HG03108 (cell line): ENCODE measurements at regions not wholly inside any gene's neighbourhood (a gene's known extent, or its start where the extent isn't known, plus 50 kb on each side); places are given as distances from the start of the nearest gene placed in this dataset.

ENCODE experiments used
- ATAC-seq: cut with Tn5 transposase; IDR thresholded peaks from one replicate; pipeline ENCODE4 v1.9.1; 2021; ENCODE audit warnings: moderate library complexity; ENCODE audit not compliant: unreplicated experiment

DNA sequence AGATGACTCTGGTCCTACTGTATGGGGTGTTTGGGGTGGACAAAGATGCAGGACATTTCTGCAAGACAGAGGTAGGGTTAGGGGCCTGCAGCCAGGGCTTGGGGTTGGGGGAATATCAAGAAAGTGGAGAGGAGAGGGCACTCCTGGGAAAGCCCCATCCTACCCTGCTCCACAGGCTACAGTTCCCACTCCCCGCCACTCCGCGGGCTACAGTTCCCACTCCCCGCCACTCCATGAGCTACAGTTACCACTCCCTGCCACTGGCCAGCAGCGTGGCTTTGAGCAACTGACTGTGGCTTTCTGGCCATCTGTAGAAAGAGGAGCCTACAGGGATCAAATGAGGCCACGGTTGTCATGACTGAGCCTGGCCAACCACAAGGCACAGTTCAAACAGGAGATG, 93.8 kb upstream of the GRIK3 start:
- ATAC-seq = no peak

GRCh38 chr1:37130221-37130948, 96.1 kb upstream of the GRIK3 start:
- ATAC-seq = no peak

GRCh38 chr1:37131281-37131680, 97.0 kb upstream of the GRIK3 start:
- ATAC-seq = no peak

- no peak for ATAC-seq
Observed at GRCh38 chr1:37133276-37134145, 99.2 kb upstream of the GRIK3 start.

- ATAC-seq = no peak
Observed at GRCh38 chr1:37134599-37134998, 100.3 kb upstream of the GRIK3 start.

- ATAC-seq = no peak
Observed at GRCh38 chr1:37135032-37135431, 100.7 kb upstream of the GRIK3 start.

- no peak for ATAC-seq
Observed at GRCh38 chr1:37137014-37137413, 102.7 kb upstream of the GRIK3 start.

DNA sequence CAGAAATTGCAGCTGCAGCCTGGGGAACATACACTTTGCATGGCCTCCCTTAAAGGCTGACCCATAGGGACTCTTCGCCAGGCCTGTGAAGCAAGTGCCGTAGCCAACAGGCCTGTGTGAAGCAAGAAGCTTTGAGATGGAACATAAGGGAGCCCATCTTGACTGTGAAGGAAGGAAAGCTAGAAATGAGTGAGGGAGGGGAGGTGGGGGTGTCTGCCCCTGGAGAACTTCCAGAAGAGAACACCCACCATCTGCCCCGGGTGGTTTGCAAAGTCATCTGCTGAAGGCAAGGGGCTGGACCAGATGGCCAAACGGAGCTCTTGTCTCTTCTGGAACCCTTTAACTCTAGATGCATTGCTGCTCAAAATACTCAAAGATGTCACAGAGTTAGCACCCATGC, 103.3 kb upstream of the GRIK3 start:
- ATAC-seq = no peak

DNA sequence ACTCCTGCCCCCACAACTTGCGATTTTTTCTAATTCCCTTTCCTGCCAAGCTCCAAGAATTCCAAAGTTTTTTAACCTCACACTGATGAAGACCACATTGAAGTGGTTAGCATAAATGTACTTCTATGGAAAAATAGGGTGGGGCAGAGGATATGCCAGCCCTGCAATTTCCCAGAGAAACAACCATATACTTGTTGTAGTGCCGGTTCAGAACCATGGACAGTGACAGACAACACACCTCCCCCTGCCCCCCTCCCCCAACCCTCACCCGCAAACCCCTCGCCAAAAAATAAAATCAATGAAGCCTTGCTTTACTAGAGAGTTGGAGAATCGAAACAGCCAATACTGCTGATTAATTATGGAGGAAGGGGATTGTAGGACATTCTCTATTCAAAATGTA, 109.5 kb upstream of the GRIK3 start:
- ATAC-seq = no peak

GRCh38 chr1:37146071-37146470, 111.8 kb upstream of the GRIK3 start:
- ATAC-seq = no peak

DNA sequence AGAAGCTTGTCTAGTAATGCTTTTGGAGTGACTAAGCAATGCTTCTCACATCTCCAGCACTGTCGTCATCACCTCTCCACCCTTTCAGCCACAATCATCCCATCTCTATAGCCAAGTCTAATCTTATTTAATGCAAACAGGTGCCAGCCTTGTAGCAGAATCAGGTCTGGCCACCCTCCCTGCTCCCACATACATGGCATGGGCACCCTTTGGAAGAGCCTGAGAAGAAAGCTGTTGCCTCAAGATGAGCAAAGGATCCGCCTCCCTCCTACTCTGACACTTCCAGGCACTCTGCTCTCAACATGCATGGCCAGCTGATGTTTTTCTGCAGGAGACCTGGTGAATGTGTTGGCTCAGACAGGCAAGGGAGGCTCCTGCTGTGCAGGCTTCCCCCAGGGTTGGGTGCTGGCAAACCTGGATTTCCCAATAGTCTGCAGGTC, 113.1 kb upstream of the GRIK3 start:
- no peak for ATAC-seq

- no peak for ATAC-seq
Observed at GRCh38 chr1:37147906-37148305, 113.6 kb upstream of the GRIK3 start.

DNA sequence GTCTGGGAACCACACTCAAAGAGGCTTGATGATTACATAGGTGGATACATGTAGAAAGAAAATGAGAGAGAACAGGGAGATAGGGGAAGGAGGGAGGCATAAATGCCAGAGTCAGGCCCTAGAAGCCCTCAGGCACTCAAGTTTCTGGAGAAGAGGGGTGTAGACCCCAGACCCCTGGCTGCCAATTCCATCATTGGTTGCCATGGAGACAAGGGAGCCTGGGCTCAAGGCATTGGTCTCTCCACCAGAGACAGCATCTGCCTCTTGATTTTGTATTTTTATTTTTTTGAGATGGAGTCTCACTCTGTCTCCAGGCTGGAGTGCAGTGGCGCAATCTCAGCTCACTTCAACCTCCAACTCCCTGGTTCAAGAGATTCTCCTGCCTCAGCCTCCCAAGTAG, 114.3 kb upstream of the GRIK3 start:
- ATAC-seq = no peak

DNA sequence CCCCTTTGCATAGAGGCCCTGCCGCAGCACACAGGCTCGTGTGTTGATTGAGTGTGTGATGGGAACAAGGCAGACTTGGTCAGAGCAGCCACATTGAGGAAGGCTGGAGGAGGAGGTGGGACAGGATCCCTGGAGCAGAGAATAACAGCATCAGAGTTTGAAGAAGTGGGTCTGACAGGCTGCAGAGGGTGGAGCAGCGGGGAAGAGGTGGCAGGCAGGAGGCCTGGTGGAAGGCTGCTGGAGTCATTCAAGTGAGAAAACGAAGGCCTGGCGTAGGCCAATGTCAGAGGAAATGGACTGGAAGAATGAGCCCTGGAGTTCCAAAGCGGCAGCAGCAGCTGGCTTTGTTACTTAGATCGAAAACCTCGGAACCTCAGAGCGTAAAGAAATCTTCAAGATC, 115.0 kb upstream of the GRIK3 start:
- no peak for ATAC-seq

DNA sequence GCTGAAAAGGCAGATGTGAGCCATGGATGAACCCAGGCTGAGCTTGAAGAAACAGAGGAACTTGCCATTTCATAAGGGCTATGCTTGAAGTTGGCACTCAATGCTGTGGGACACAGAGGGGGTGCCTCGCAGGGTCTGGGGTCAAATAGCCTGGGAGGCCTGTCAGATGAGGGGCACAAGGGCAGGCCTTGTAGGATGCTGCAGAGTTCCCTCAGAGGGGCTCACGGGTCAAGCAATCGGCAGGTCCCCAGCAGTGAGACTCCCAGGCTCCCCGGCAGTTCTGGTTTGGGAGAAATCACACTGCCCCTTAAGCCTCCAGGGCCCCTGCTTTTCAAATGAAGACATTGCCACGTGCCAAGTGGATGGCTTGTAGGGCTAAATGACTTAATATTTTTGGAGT, 116.7 kb upstream of the GRIK3 start:
- no peak for ATAC-seq

- ATAC-seq = no peak
Observed at GRCh38 chr1:37151789-37152188, 117.5 kb upstream of the GRIK3 start.

DNA sequence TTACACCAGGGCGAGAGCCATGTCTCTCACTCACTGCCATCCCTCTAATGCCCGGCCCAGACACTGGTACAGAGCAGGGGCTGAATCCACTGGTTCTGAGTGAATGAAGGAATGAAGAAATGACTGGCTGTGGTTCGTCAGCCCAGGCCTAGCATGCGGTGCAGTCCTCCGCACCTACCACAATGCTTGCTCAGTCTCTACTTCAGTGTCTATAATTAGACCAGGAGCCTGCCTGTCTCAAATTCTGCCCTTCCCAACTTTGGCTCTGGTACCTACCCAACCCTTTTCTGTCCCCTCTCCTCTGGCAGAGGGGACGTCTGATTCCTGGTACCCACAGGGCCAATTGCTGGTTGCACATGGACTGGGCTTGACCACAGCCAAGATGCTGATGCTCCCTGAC, 118.2 kb upstream of the GRIK3 start:
- ATAC-seq = no peak

DNA sequence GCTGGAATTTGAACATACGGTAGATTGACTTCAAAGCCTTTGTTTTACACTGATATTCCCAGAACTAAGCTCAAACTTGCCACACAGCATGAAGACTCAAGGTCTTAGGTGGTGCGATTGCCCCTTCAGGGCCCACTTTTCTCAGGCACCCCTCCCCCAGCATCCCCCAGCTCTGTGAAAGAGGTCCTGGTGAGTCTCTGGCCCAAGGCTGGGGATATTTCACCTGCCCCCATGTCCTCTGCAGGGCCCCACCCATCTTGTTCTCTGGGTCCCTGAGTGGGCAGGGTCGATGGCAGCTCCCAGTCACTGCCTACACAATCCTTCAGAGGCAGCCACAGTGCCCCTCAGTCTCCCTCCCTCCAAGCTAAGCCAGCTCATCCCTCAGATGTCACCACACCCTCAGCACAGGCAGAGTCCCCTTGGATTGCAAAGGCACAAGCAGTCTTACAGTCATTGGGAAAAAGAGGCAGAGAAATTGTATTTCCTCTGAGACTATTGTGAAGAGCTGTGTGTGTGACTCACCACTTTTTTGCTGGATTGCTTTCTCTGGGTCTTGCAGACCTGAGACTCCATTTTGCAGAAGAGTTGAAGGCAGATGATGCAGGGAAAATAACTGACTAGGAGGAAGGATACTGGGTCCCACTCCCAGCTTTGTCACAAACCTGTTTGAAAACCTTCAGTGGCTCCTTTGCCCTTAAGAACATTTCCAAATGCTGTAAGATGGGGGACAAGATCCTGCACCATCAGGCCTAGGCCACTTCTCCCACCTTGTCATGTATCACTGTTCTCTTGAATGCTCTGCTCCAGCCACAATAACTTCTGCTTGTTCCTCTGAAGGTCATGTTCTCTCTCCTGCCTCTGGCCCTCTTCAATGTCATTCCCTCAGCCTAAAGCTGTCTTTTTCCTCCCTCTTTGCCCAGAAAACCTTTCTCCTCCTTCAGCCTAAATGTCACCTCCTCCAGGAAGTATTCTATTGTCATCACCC, 119.1 kb upstream of the GRIK3 start:
- no peak for ATAC-seq

DNA sequence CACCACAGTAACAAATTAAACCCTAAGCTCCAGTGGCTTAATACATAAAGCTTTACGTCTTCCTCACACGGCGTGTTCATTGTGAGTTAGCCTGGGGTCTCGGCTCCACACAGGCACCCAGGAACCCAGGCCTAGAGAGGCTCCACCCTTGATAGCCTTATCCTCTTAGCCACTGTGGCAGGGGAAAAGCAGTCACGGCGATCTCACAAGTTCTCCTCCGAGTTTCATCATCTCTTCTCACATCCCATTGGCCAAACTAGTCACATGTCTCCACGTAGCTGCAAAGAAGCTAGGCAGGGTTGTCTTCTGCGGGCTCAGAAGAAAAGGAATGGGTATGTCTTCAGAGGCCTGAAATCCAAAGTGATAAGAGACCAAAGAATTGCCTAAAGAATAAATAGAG, 122.3 kb upstream of the GRIK3 start:
- no peak for ATAC-seq

- no peak for ATAC-seq
Observed at GRCh38 chr1:37157634-37158033, 123.3 kb upstream of the GRIK3 start.

DNA sequence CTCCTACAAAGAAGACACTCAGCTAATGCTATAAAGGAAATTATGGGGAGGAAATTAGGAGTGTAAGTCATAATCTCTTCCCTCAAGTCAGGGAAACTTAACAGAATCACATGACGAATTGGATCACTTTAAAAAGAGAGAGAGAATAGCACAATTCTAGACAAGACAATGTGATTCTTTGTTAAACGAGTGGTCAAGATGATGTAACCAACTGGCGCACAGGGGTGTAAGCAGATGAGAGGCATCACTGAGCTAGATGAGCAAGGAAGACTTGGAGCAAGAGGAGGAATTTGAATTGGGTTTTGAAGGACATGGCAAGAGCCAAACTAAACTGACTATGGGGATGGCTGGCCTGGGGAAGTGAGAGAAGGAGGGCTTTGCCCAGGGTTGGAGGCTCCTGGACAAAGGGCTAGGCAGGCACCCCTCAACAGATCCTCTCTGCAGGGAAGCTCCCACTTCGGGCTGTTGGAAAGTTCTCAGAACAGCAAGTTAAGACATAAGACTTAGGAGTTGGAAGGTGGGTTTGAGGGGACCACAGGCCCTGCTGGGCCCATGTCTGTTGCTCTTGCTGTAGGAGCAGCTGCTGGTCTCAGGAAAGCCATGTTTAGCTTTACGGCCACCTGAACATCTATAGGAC, 123.9 kb upstream of the GRIK3 start:
- no peak for ATAC-seq
